Frontal cortex (tissue), 3 donors: ENCODE measurements at regions not wholly inside any gene's neighbourhood (a gene's known extent, or its start where the extent isn't known, plus 50 kb on each side); places are given as distances from the start of the nearest gene placed in this dataset.
"Not testable (repeated sequence)": the region's sequence is repeated elsewhere in the genome, so short reads cannot be mapped to it uniquely, and the experiment has no call there.

Experiments used
- DNase-seq, 2 donors: peaks; one replicate each; pipeline ENCODE4 v3.0.0; 2012; ENCODE audit warnings: low spot score in 2 of 2
- FAIRE-seq: peaks from 2 replicates; lab custom pipeline; 2012; peaks lifted over from hg19 to GRCh38; lab: Jason Lieb, UNC
- donor health status: control.
- donor health status: control.
- donor health status: control.

GRCh38 chr13:109954441-109954840 lies 168.1 kb upstream of the IRS2 start:
- FAIRE-seq (no peak), DNase-seq (no peak)

- FAIRE-seq = no peak
These were observed 165.1 kb upstream of the IRS2 start for GRCh38 chr13:109951491-109951890.

GRCh38 chr13:109949397-109949796 lies 163.0 kb upstream of the IRS2 start:
- FAIRE-seq (no peak), DNase-seq (no peak)

More at GRCh38 chr13:109951491-109951890, 165.1 kb upstream of the IRS2 start:
- no peak for DNase-seq

GRCh38 chr13:109947006-109947405 lies 160.6 kb upstream of the IRS2 start:
- FAIRE-seq (no peak), DNase-seq (no peak)

GRCh38 chr13:109945206-109945960 lies 159.0 kb upstream of the IRS2 start:
- FAIRE-seq (no peak), DNase-seq (no peak)

GRCh38 chr13:109941951-109942350 lies 155.6 kb upstream of the IRS2 start:
- DNase-seq (no peak), FAIRE-seq (no peak)

- DNase-seq (no peak), FAIRE-seq (no peak)
These were observed 154.8 kb upstream of the IRS2 start for GRCh38 chr13:109941221-109941620.

- no peak for FAIRE-seq
- no peak for DNase-seq
These were observed 154.3 kb upstream of the IRS2 start for GRCh38 chr13:109940637-109941036.

- FAIRE-seq = no peak
- no peak for DNase-seq
These were observed 153.5 kb upstream of the IRS2 start for GRCh38 chr13:109939838-109940237.

GRCh38 chr13:109939180-109939579 lies 152.8 kb upstream of the IRS2 start:
- FAIRE-seq = no peak
- no peak for DNase-seq

GRCh38 chr13:109938255-109938936 lies 152.0 kb upstream of the IRS2 start:
- DNase-seq = no peak

GRCh38 chr13:109934520-109934919 lies 148.1 kb upstream of the IRS2 start:
- not testable (repeated sequence) for DNase-seq, FAIRE-seq

More at GRCh38 chr13:109938255-109938936, 152.0 kb upstream of the IRS2 start:
- no peak for FAIRE-seq

- DNase-seq = no peak
- no peak for FAIRE-seq
These were observed 147.1 kb upstream of the IRS2 start for GRCh38 chr13:109933476-109933875.

GRCh38 chr13:109924376-109924775 lies 138.0 kb upstream of the IRS2 start:
- DNase-seq (no peak), FAIRE-seq (no peak)

- DNase-seq = no peak
- FAIRE-seq = no peak
These were observed 136.1 kb upstream of the IRS2 start for GRCh38 chr13:109922518-109922917.

GRCh38 chr13:109919715-109920375 lies 133.5 kb upstream of the IRS2 start:
- no peak for DNase-seq
- no peak for FAIRE-seq

- FAIRE-seq (no peak), DNase-seq (no peak)
These were observed 131.9 kb upstream of the IRS2 start for GRCh38 chr13:109918179-109918711.

- FAIRE-seq (no peak), DNase-seq (no peak)
These were observed 131.0 kb upstream of the IRS2 start for GRCh38 chr13:109917422-109917821.

GRCh38 chr13:109913936-109914510 lies 127.6 kb upstream of the IRS2 start:
- FAIRE-seq (no peak), DNase-seq (no peak)

GRCh38 chr13:109913186-109913585 lies 126.8 kb upstream of the IRS2 start:
- FAIRE-seq (no peak), DNase-seq (no peak)
